HEK293T (cell line): ENCODE measurements at regions not wholly inside any gene's neighbourhood (a gene's known extent, or its start where the extent isn't known, plus 50 kb on each side); places are given as distances from the start of the nearest gene placed in this dataset.

ENCODE experiments used
- BHLHE40 ChIP-seq: fragments of 450-650 bp; IDR thresholded peaks from 2 replicates; pipeline ENCODE4 v1.6.1; 2016; ENCODE audit warnings: mild to moderate bottlenecking, moderate library complexity, borderline replicate concordance
- FOXA1 ChIP-seq: fragments of 450-650 bp; IDR thresholded peaks from 2 replicates; pipeline ENCODE4 v1.6.1; 2016; ENCODE audit warnings: mild to moderate bottlenecking
- FOXM1 ChIP-seq: fragments of 450-650 bp; IDR thresholded peaks from 2 replicates; pipeline ENCODE4 v1.6.1; 2017; ENCODE audit warnings: mild to moderate bottlenecking, borderline replicate concordance

- TF ChIP-seq BHLHE40 (no peak), FOXA1 (no peak), FOXM1 (no peak)
These were observed 87.5 kb upstream of the C1QTNF7 start for GRCh38 chr4:15340332-15340731.
